ENCODE measurements at regions not wholly inside any gene's neighbourhood (a gene's known extent, or its start where the extent isn't known, plus 50 kb on each side); places are given as distances from the start of the nearest gene placed in this dataset.
"Not testable (repeated sequence)": the region's sequence is repeated elsewhere in the genome, so short reads cannot be mapped to it uniquely, and the experiment has no call there.

- TF ChIP-seq, protein P1, sequence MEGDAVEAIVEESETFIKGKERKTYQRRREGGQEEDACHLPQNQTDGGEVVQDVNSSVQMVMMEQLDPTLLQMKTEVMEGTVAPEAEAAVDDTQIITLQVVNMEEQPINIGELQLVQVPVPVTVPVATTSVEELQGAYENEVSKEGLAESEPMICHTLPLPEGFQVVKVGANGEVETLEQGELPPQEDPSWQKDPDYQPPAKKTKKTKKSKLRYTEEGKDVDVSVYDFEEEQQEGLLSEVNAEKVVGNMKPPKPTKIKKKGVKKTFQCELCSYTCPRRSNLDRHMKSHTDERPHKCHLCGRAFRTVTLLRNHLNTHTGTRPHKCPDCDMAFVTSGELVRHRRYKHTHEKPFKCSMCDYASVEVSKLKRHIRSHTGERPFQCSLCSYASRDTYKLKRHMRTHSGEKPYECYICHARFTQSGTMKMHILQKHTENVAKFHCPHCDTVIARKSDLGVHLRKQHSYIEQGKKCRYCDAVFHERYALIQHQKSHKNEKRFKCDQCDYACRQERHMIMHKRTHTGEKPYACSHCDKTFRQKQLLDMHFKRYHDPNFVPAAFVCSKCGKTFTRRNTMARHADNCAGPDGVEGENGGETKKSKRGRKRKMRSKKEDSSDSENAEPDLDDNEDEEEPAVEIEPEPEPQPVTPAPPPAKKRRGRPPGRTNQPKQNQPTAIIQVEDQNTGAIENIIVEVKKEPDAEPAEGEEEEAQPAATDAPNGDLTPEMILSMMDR (IDR thresholded peaks at IDR 0.05; ENCODE audit: low read depth, low read length), result no peak
- no peak for DNase-seq (ENCODE audit: low read depth, low spot score)
- in situ Hi-C loops (cut with HindIII; ENCODE audit: low sequenced_read_pairs), result no loop called here
- H3K4me3 ChIP-seq (ENCODE audit: low read depth, low read length), result no peak overlapping the region
These were observed 92.5 kb upstream of the STOX2 start for GRCh38 chr4:183812567-183812966.

GRCh38 chr4:183814461-183814860 is 90.6 kb upstream of the STOX2 start:
- in situ Hi-C loops (cut with HindIII; ENCODE audit: low sequenced_read_pairs), result no loop called here
- DNase-seq (ENCODE audit: low read depth, low spot score), result no peak
- TF ChIP-seq, protein P1 (IDR thresholded peaks at IDR 0.05; ENCODE audit: low read depth, low read length), result no peak
- no peak overlapping the region for H3K4me3 ChIP-seq (ENCODE audit: low read depth, low read length)

- no peak for DNase-seq (ENCODE audit: low read depth, low spot score)
- in situ Hi-C loops (cut with HindIII; ENCODE audit: low sequenced_read_pairs), result no loop called here
- H3K4me3 ChIP-seq (ENCODE audit: low read depth, low read length), result no peak overlapping the region
- TF ChIP-seq, protein P1 (IDR thresholded peaks at IDR 0.05; ENCODE audit: low read depth, low read length), result no peak
These were observed 89.0 kb upstream of the STOX2 start for GRCh38 chr4:183816077-183816476.

DNA sequence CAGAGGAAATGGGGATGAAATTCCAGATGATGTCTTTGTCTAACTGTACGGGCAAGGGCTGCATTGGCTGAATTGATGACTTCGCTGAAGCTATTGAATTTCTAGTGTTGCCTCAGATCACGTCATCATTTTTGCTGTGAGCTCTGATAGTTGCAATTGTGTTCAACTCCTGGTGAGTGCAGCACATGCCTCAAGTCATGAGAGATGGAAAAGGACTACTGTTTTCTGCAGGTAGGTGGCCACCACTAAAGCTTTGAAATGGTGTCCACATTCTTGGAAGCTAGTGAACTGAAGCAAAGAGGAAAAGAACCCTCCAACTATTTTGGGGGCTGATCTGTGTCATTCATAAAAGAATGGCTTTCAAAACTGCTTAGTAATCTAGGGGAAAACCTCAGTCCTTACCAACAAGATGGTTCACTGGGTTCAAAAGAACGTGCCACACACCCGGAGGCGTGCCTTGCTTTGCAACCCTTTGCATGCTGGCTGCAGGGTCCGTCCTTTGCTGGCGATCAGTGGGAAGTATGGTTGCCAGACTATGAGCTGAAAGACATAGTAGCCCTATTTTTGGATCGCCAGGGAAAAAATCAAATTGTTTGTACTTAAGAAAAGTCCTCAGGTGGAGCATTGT is 88.1 kb upstream of the STOX2 start:
- in situ Hi-C loops (cut with HindIII; ENCODE audit: low sequenced_read_pairs), result no loop called here
- TF ChIP-seq, protein P1 (IDR thresholded peaks at IDR 0.05; ENCODE audit: low read depth, low read length), result no peak
- no peak overlapping the region for H3K4me3 ChIP-seq (ENCODE audit: low read depth, low read length)
- DNase-seq (ENCODE audit: low read depth, low spot score), result no peak

GRCh38 chr4:183818591-183818990 is 86.5 kb upstream of the STOX2 start:
- H3K4me3 ChIP-seq (ENCODE audit: low read depth, low read length); DNase-seq (ENCODE audit: low read depth, low spot score); in situ Hi-C loops (cut with HindIII; ENCODE audit: low sequenced_read_pairs): not testable (repeated sequence)

DNA sequence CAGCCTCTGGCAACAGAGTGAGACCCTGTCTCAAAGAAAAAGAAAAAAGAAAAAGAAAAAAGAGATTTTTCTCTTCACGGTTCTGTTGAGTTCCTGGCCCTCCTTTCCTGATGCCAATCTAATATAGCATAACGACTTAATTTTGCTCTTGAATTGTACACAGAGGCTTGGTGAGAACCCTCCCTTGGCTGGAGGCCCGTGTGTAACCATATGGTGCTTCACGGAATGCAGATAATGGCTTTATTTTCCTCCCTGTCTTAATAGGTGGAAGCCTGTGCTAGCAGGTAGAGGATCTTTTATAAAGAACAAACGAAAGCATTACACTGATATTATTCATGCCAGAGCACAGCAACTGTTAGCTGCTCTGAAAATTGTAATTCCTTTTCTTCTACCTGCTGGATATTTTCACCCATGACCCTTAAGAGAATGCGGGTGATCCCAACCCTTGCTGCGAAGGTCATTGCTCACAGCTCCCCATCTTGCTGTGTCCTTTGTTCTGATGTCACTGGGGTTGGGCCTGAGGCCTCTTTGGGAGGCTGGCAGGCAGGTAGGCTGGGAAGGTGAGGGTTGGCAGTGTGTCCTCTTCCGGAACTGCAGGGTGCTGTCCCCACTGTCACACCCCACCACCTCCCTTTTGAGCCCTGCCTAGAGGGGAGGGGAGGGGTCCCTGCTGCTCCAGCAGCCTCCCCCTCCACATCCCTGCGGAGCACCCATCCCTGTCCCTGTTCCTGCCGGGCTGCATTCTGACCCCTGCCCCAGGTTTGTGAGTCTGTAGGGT is 83.8 kb upstream of the STOX2 start:
- no peak for DNase-seq (ENCODE audit: low read depth, low spot score)
- no peak overlapping the region for H3K4me3 ChIP-seq (ENCODE audit: low read depth, low read length)
- TF ChIP-seq, protein P1 (IDR thresholded peaks at IDR 0.05; ENCODE audit: low read depth, low read length), result no peak
- in situ Hi-C loops (cut with HindIII; ENCODE audit: low sequenced_read_pairs), result no loop called here

DNA sequence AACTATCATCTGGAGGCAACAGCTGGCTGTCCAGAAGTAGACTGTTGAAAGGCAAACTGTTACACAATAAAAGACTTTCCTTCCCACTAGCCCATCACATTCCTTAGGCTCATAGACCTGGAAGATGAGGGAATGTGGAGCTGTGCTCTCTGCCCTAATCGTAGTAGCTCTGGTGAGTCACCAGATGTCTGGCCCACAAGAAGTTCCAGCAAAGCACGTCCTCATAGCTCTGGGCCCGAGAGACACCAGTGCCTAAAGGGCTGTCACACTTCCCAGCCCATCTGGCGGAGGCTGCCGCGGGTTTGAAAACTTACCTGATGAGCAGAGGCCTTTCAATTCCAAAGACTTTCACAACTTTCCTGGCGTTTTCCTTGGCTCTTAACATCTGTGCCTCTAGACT is 81.7 kb upstream of the STOX2 start:
- TF ChIP-seq, protein P1 (IDR thresholded peaks at IDR 0.05; ENCODE audit: low read depth, low read length), result no peak
- no peak overlapping the region for H3K4me3 ChIP-seq (ENCODE audit: low read depth, low read length)
- DNase-seq (ENCODE audit: low read depth, low spot score), result peak; percentile 20
- in situ Hi-C loops (cut with HindIII; ENCODE audit: low sequenced_read_pairs), result no loop called here

Data from astrocyte of the spinal cord (primary cell).